A549 (cell line): ENCODE measurements at regions not wholly inside any gene's neighbourhood (a gene's known extent, or its start where the extent isn't known, plus 50 kb on each side); places are given as distances from the start of the nearest gene placed in this dataset.

Experiments used
- ATAC-seq, 2 experiments: fragments of 200-7000 bp in 1 of 2; fragments of >200 bp in 1 of 2; cut with Nextera tagmentation in 1 of 2; cut with Tn5 transposase in 1 of 2; 3 replicates each; pipeline versions ENCODE4 v1.8.0 to v1.9.1; 2018 to 2020; ENCODE audit warnings: mild to moderate bottlenecking in 1 of 2, moderate library complexity in 1 of 2
- CTCF ChIA-PET: fragments of 300-600 bp; sonication (Branson Sonifier 250); formaldehyde crosslinking; extraction: SDS; loops from one replicate; lab custom pipeline; 2021; ENCODE audit warnings: antibody characterized with exemption, inconsistent platforms; lab: Yijun Ruan, JAX
- POLR2A ChIA-PET: fragments of 350-600 bp; formaldehyde crosslinking; extraction: SDS; loops from one replicate; lab custom pipeline; 2021; ENCODE audit warnings: antibody characterized with exemption, inconsistent platforms; lab: Yijun Ruan, JAX
- DNase-seq, 2 experiments: peaks; one replicate each; pipeline versions ENCODE4 v3.0.0 to v3.0.0-alpha.2; 2011 to 2016; ENCODE audit warnings: low read depth in 1 of 2, low spot score in 1 of 2
- FAIRE-seq: peaks from 2 replicates; lab custom pipeline; 2011; peaks lifted over from hg19 to GRCh38; lab: Jason Lieb, UNC
- H3K27ac ChIP-seq, 2 experiments: fragments of >200 bp; sonication (Bioruptor Twin); formaldehyde crosslinking; 3 replicates each; pipeline ENCODE4 v1.5.1; 2016 to 2017
- H3K4me1 ChIP-seq: fragments of >200 bp; sonication (Bioruptor Twin); formaldehyde crosslinking; 3 replicates; pipeline ENCODE4 v1.6.1; 2016
- H3K4me2 ChIP-seq: fragments of >200 bp; sonication (Bioruptor Twin); formaldehyde crosslinking; 3 replicates; pipeline ENCODE4 v1.6.1; 2016
- H3K4me3 ChIP-seq: fragments of >200 bp; sonication (Bioruptor Twin); formaldehyde crosslinking; 3 replicates; pipeline ENCODE4 v1.5.1; 2016
- H3K9me3 ChIP-seq: fragments of >200 bp; sonication (Bioruptor Twin); formaldehyde crosslinking; 3 replicates; pipeline ENCODE4 v1.6.1; 2016
- BHLHE40 ChIP-seq: IDR thresholded peaks from 2 replicates; pipeline ENCODE4 v1.6.1; 2012; ENCODE audit warnings: low read depth, low read length, inconsistent platforms
- CBX8 ChIP-seq: fragments of 200-600 bp; sonication (generic); IDR thresholded peaks from 2 replicates; pipeline ENCODE4 v1.6.1; 2016
- CHD4 ChIP-seq: fragments of 200-600 bp; sonication (generic); IDR thresholded peaks from 2 replicates; pipeline ENCODE4 v1.6.1; 2016; ENCODE audit warnings: antibody characterized with exemption, mild to moderate bottlenecking, borderline replicate concordance
- EHF ChIP-seq: fragments of 250-450 bp; sonication (Bioruptor Pico); IDR thresholded peaks from 2 replicates; pipeline ENCODE4 v1.5.0; 2020; ENCODE audit warnings: mild to moderate bottlenecking
- EHMT2 ChIP-seq: fragments of 200-600 bp; sonication (generic); IDR thresholded peaks from 2 replicates; pipeline ENCODE4 v1.6.1; 2016; ENCODE audit warnings: antibody characterized with exemption, low read depth, mild to moderate bottlenecking, moderate library complexity
- EP300 ChIP-seq, 2 experiments: fragments of >200 bp; sonication (Bioruptor Twin); formaldehyde crosslinking; IDR thresholded peaks; 2 replicates in 1 of 2; 3 replicates in 1 of 2; pipeline ENCODE4 v1.6.1; 2016 to 2017
- FOSB ChIP-seq: fragments of 250-450 bp; sonication (Bioruptor Pico); IDR thresholded peaks from 2 replicates; pipeline ENCODE4 v1.5.0; 2020; ENCODE audit warnings: mild to moderate bottlenecking, moderate library complexity
- FOXS1 ChIP-seq: fragments of 250-450 bp; sonication (Bioruptor Pico); IDR thresholded peaks from 2 replicates; pipeline ENCODE4 v1.5.0; 2020; ENCODE audit warnings: mild to moderate bottlenecking, moderate library complexity
- HEYL ChIP-seq: fragments of 250-450 bp; sonication (Bioruptor Pico); IDR thresholded peaks from 2 replicates; pipeline ENCODE4 v1.8.0; 2021; ENCODE audit warnings: mild to moderate bottlenecking, moderate library complexity
- HOXA7 ChIP-seq: fragments of 250-450 bp; sonication (Bioruptor Pico); IDR thresholded peaks from 2 replicates; pipeline ENCODE4 v1.5.0; 2020; ENCODE audit warnings: mild to moderate bottlenecking, moderate library complexity
- HOXB5 ChIP-seq: fragments of 250-450 bp; sonication (Bioruptor Pico); IDR thresholded peaks from 2 replicates; pipeline ENCODE4 v1.5.0; 2020; ENCODE audit warnings: mild to moderate bottlenecking, moderate library complexity
- JUNB ChIP-seq: fragments of >200 bp; sonication (Bioruptor Twin); formaldehyde crosslinking; IDR thresholded peaks from 2 replicates; pipeline ENCODE4 v1.6.1; 2016
- KDM1A ChIP-seq: fragments of 200-600 bp; sonication (generic); IDR thresholded peaks from 2 replicates; pipeline ENCODE4 v1.6.1; 2016; ENCODE audit warnings: low read depth, mild to moderate bottlenecking
- MAFK ChIP-seq: fragments of 450-650 bp; IDR thresholded peaks from 2 replicates; pipeline ENCODE4 v1.6.1; 2014; ENCODE audit not compliant: partially characterized antibody
- MAZ ChIP-seq: fragments of 150-350 bp; IDR thresholded peaks from 2 replicates; pipeline ENCODE4 v1.6.1; 2014; ENCODE audit warnings: antibody characterized with exemption, low read depth, low read length, borderline replicate concordance
- MYC ChIP-seq: IDR thresholded peaks from 2 replicates; pipeline ENCODE4 v1.6.1; 2012; ENCODE audit warnings: mild to moderate bottlenecking, inconsistent platforms, low read length, improper control_type of control experiment, borderline replicate concordance
- NFE2L2 ChIP-seq: fragments of 150-350 bp; conservative IDR thresholded peaks from 2 replicates; pipeline ENCODE4 v1.6.1; 2014; ENCODE audit warnings: low read length
- PHF8 ChIP-seq: fragments of 200-600 bp; sonication (generic); IDR thresholded peaks from 2 replicates; pipeline ENCODE4 v1.6.1; 2016; ENCODE audit warnings: low read depth, mild to moderate bottlenecking, antibody characterized with exemption, moderate library complexity, borderline replicate concordance
- POLR2A ChIP-seq: IDR thresholded peaks from 2 replicates; pipeline ENCODE4 v1.6.1; 2012; ENCODE audit warnings: mild to moderate bottlenecking, low read length
- RAD21 ChIP-seq, 2 experiments: fragments of >200 bp in 1 of 2; sonication (Bioruptor Twin) in 1 of 2; formaldehyde crosslinking in 1 of 2; IDR thresholded peaks in 1 of 2; conservative IDR thresholded peaks in 1 of 2; 2 replicates in 1 of 2; 3 replicates in 1 of 2; pipeline ENCODE4 v1.6.1; 2012 to 2018; ENCODE audit warnings: inconsistent platforms in 1 of 2
- RFX5 ChIP-seq: fragments of 450-650 bp; IDR thresholded peaks from 2 replicates; pipeline ENCODE4 v1.7.1; 2014; ENCODE audit warnings: antibody characterized with exemption, mild to moderate bottlenecking, moderate library complexity
- RNF2 ChIP-seq: fragments of 200-600 bp; sonication (generic); IDR thresholded peaks from 2 replicates; pipeline ENCODE4 v1.6.1; 2016; ENCODE audit warnings: low read depth, mild to moderate bottlenecking, antibody characterized with exemption, moderate library complexity, borderline replicate concordance
- SMC3 ChIP-seq: fragments of >200 bp; sonication (Bioruptor Twin); formaldehyde crosslinking; IDR thresholded peaks from 3 replicates; pipeline ENCODE4 v1.6.1; 2018; ENCODE audit warnings: inconsistent platforms
- SREBF2 ChIP-seq: fragments of 450-650 bp; IDR thresholded peaks from 2 replicates; pipeline ENCODE4 v1.6.1; 2014; ENCODE audit warnings: mild to moderate bottlenecking, moderate library complexity
- TFCP2L1 ChIP-seq: fragments of 250-450 bp; sonication (Bioruptor Pico); IDR thresholded peaks from 2 replicates; pipeline ENCODE4 v1.5.0; 2021; ENCODE audit warnings: mild to moderate bottlenecking
- TP53 ChIP-seq: fragments of 250-450 bp; sonication (Bioruptor Pico); IDR thresholded peaks from 2 replicates; pipeline ENCODE4 v1.5.0; 2021; ENCODE audit warnings: mild to moderate bottlenecking, moderate library complexity
- ZC3H11A ChIP-seq: fragments of 450-650 bp; IDR thresholded peaks from 2 replicates; pipeline ENCODE4 v1.6.1; 2014; ENCODE audit warnings: antibody characterized with exemption, mild to moderate bottlenecking
- ZFP36 ChIP-seq: fragments of 450-650 bp; IDR thresholded peaks from 2 replicates; pipeline ENCODE4 v1.6.1; 2014; ENCODE audit warnings: borderline replicate concordance; ENCODE audit not compliant: partially characterized antibody
- WGBS: methylation state at CpG from one replicate; pipeline ENCODE4 v1.1.6; 2017; ENCODE audit errors: missing lambda C conversion rate; 5-methylcytosine and 5-hydroxymethylcytosine counted together
- TF ChIP-seq, protein P1 (sequence below): IDR thresholded peaks from 2 replicates; pipeline ENCODE4 v1.6.1; 2012; ENCODE audit warnings: low read depth, borderline replicate concordance
- TF ChIP-seq, protein P2 (sequence below): fragments of >200 bp; sonication (Bioruptor Twin); formaldehyde crosslinking; IDR thresholded peaks from 2 replicates; pipeline ENCODE4 v1.6.1; 2016
- TF ChIP-seq, protein P3 (sequence below): fragments of >200 bp; sonication (Bioruptor Twin); formaldehyde crosslinking; IDR thresholded peaks from 3 replicates; pipeline ENCODE4 v1.6.1; 2016

DNA sequence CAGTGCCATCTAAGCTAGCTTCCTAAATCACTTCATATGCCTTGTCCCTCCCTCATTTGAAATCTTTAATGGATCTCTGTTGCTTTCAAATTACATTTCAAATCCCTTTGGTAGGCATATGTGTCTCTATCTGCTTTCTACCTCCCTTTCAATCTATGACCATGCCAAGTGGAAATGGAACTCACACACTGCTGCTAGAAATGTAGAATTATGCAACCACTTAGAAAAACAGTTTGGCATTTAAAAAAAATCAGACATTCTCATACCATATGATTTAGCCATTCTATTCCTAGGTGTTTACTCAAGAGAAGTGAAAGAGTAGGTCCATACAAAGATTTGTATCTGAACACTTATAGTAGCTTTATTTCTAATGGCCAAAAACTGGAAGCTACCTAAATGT, 413.5 kb upstream of the INTU start:
- Histone ChIP-seq H3K27ac (no peak overlapping the region), H3K4me3 (no peak overlapping the region), H3K4me1 (no peaks in the 10 kb centered on the region), H3K4me2 (no peak overlapping the region)
- no peak for ATAC-seq
- TF ChIP-seq SMC3 (no peak), CBX8 (no peak), KDM1A (no peak), FOXS1 (no peak), MAFK (no peak), BHLHE40 (no peak), NFE2L2 (no peak), MAZ (no peak), FOSB (no peak), RAD21 (conservative IDR thresholded peaks at IDR 0.05 in 1 of 2, IDR thresholded peaks at IDR 0.05 in 1 of 2) (no peak), ZFP36 (no peak), RFX5 (no peak), POLR2A (no peak), CHD4 (no peak)
- TF ChIP-seq, protein P1, sequence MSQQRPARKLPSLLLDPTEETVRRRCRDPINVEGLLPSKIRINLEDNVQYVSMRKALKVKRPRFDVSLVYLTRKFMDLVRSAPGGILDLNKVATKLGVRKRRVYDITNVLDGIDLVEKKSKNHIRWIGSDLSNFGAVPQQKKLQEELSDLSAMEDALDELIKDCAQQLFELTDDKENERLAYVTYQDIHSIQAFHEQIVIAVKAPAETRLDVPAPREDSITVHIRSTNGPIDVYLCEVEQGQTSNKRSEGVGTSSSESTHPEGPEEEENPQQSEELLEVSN = no peak
- TF ChIP-seq, protein P2, sequence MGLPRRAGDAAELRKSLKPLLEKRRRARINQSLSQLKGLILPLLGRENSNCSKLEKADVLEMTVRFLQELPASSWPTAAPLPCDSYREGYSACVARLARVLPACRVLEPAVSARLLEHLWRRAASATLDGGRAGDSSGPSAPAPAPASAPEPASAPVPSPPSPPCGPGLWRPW = no peak
- TF ChIP-seq, all 56 proteins: peak for 0
- POLR2A ChIA-PET = no interaction called here
- DNase-seq = no peak
- H3K9me3 ChIP-seq = no peaks in the 10 kb centered on the region
- FAIRE-seq = no peak
- CTCF ChIA-PET = no interaction called here

DNA sequence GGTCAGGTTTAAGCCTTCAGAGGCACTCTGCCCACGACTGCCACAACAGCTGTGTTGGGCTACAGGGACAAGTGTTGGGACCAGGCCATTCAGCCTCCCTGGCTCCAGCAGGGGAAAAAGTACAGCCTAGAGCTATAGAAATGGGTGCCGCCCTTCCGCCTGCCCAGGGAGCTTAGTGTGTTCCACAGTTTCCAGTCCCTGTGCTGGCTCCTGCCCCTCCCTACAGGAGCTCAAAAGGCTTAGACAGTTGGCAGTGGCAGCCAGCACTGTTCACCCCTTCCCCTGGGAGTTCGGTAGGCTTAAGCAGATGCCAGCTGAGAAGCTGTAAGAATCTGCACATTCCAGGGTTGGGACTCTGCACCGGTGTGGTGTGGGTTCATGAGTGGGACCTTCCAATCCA, 408.2 kb upstream of the INTU start:
- no peaks in the 10 kb centered on the region for H3K4me1 ChIP-seq
- H3K9me3 ChIP-seq = no peaks in the 10 kb centered on the region
- H3K4me3 ChIP-seq = no peak overlapping the region
- WGBS = 13% methylated on average over 3 of the region's 5 CpGs
- H3K27ac ChIP-seq = no peak overlapping the region
- FAIRE-seq (no peak), DNase-seq (no peak), ATAC-seq (no peak)
- ChIA-PET CTCF (no interaction called here), POLR2A (no interaction called here)
- TF ChIP-seq CHD4 (no peak), ZC3H11A (no peak), RNF2 (no peak), RAD21 (conservative IDR thresholded peaks at IDR 0.05 in 1 of 2, IDR thresholded peaks at IDR 0.05 in 1 of 2) (no peak), HEYL (no peak), HOXB5 (CRISPR knock-in tag) (no peak), EHF (no peak), BHLHE40 (no peak), EP300 (IDR thresholded peaks at IDR 0.05) (no peak), NFE2L2 (no peak), POLR2A (no peak), SREBF2 (no peak), MYC (no peak), TP53 (CRISPR knock-in tag) (no peak), HOXA7 (CRISPR knock-in tag) (no peak)
- TF ChIP-seq, protein P2 = no peak
- H3K4me2 ChIP-seq = no peak overlapping the region

DNA sequence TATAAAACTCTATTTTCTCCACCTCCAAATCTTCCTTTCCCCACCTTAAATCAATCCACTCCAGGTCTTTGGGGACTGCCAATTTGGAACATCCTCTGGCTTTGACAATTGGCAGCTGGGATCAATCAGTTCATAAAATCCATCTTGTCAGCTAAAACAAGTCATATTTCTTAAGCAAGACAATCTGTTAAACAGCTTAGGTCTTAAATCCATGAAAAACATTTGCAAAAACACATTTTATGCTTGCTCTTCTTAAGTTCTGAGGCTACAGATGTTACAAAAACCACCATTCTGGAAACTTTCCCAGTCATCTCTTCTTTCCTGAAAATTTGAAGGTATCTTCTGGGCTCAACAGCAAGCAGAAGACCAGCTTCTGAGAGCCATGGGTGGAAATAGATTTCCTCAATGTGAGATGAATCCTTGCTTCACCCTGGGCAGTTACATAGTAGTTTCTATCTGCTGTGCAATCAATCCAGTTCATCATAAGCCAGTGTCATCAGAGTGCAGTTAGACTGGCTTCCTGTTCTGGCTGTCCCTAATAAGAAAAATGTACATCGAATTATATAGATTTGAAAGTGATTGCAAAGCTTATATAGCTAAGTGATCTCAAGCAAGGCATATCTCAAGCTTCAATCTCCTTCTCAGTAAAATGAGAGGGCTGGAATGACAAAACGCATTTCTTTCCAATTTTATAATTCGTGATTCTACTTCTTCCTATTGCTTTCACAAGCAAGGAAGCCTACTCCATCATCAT, 402.7 kb upstream of the INTU start:
- FAIRE-seq (no peak), DNase-seq (no peak), ATAC-seq (no peak)
- H3K4me2 ChIP-seq = no peak overlapping the region
- no peak overlapping the region for H3K27ac ChIP-seq
- H3K4me3 ChIP-seq = no peak overlapping the region
- POLR2A ChIA-PET = no interaction called here
- CTCF ChIA-PET = interaction anchor here (0.6 kb wide), 1 partner anchor 392 kb away, joined by 3 read pairs; no protein-coding TSS in a partner anchor
- H3K9me3 ChIP-seq = no peaks in the 10 kb centered on the region
- TF ChIP-seq TFCP2L1 (CRISPR knock-in tag) (no peak), EHMT2 (no peak), JUNB (no peak), EP300 (IDR thresholded peaks at IDR 0.05) (no peak), ZFP36 (no peak), MAZ (no peak), PHF8 (no peak), HEYL (no peak)
- TF ChIP-seq, protein P1 = no peak
- TF ChIP-seq, protein P3, sequence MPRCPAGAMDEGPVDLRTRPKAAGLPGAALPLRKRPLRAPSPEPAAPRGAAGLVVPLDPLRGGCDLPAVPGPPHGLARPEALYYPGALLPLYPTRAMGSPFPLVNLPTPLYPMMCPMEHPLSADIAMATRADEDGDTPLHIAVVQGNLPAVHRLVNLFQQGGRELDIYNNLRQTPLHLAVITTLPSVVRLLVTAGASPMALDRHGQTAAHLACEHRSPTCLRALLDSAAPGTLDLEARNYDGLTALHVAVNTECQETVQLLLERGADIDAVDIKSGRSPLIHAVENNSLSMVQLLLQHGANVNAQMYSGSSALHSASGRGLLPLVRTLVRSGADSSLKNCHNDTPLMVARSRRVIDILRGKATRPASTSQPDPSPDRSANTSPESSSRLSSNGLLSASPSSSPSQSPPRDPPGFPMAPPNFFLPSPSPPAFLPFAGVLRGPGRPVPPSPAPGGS = no peak
- 7% methylated on average over 3 of the region's 3 CpGs for WGBS
- H3K4me1 ChIP-seq = no peaks in the 10 kb centered on the region
